ENCODE measurements at regions not wholly inside any gene's neighbourhood (a gene's known extent, or its start where the extent isn't known, plus 50 kb on each side); places are given as distances from the start of the nearest gene placed in this dataset.

GRCh38 chr2:190121305-190121704 is 58.8 kb upstream of the MSTN start:
- no peak for DNase-seq (ENCODE audit: low read depth)
- no peak for TF ChIP-seq CTCF (IDR thresholded peaks at IDR 0.05; ENCODE audit: insufficient read depth, low read depth, low read length, missing control alignments)
- H3K4me3 ChIP-seq (ENCODE audit: low read depth, low read length): no peak overlapping the region

- H3K4me3 ChIP-seq (ENCODE audit: low read depth, low read length): no peak overlapping the region
- no peak for DNase-seq (ENCODE audit: low read depth)
- no peak for TF ChIP-seq CTCF (IDR thresholded peaks at IDR 0.05; ENCODE audit: insufficient read depth, low read depth, low read length, missing control alignments)
Measured at GRCh38 chr2:190119923-190120590, 57.5 kb upstream of the MSTN start.

- TF ChIP-seq CTCF (IDR thresholded peaks at IDR 0.05; ENCODE audit: insufficient read depth, low read depth, low read length, missing control alignments): no peak
- no peak for DNase-seq (ENCODE audit: low read depth)
- no peak overlapping the region for H3K4me3 ChIP-seq (ENCODE audit: low read depth, low read length)
Measured at GRCh38 chr2:190119257-190119656, 56.7 kb upstream of the MSTN start.

- no peak for TF ChIP-seq CTCF (IDR thresholded peaks at IDR 0.05; ENCODE audit: insufficient read depth, low read depth, low read length, missing control alignments)
- DNase-seq (ENCODE audit: low read depth): no peak
- no peak overlapping the region for H3K4me3 ChIP-seq (ENCODE audit: low read depth, low read length)
Measured at GRCh38 chr2:190117305-190117704, 54.8 kb upstream of the MSTN start.

- H3K4me3 ChIP-seq (ENCODE audit: low read depth, low read length): no peak overlapping the region
- TF ChIP-seq CTCF (IDR thresholded peaks at IDR 0.05; ENCODE audit: insufficient read depth, low read depth, low read length, missing control alignments): no peak
- no peak for DNase-seq (ENCODE audit: low read depth)
Measured at GRCh38 chr2:190113000-190113399, 50.5 kb upstream of the MSTN start.
